NCI-H2029 (cell line): ENCODE measurements at regions not wholly inside any gene's neighbourhood (a gene's known extent, or its start where the extent isn't known, plus 50 kb on each side); places are given as distances from the start of the nearest gene placed in this dataset.

Experiments used
- DNase-seq: peaks from one replicate; lab custom pipeline; 2025; lab: John Stamatoyannopoulos, UW

- DNase-seq: no peak
These were observed 375.3 kb upstream of the DAB2 start for GRCh38 chr5:39800042-39800601.

- DNase-seq: no peak
These were observed 374.5 kb upstream of the DAB2 start for GRCh38 chr5:39799242-39799641.

- DNase-seq: no peak
These were observed 369.9 kb upstream of the DAB2 start for GRCh38 chr5:39794513-39795210.

GRCh38 chr5:39785410-39785809, 360.6 kb upstream of the DAB2 start:
- DNase-seq: no peak

- no peak for DNase-seq
These were observed 359.1 kb upstream of the DAB2 start for GRCh38 chr5:39783756-39784421.

GRCh38 chr5:39780347-39780746, 355.6 kb upstream of the DAB2 start:
- DNase-seq: no peak

GRCh38 chr5:39779831-39780230, 355.1 kb upstream of the DAB2 start:
- no peak for DNase-seq

- no peak for DNase-seq
These were observed 351.1 kb upstream of the DAB2 start for GRCh38 chr5:39775797-39776365.

GRCh38 chr5:39775086-39775796, 350.5 kb upstream of the DAB2 start:
- DNase-seq: no peak

GRCh38 chr5:39774605-39775004, 349.8 kb upstream of the DAB2 start:
- DNase-seq: no peak

- DNase-seq: no peak
These were observed 347.5 kb upstream of the DAB2 start for GRCh38 chr5:39772307-39772706.

GRCh38 chr5:39767916-39768315, 343.1 kb upstream of the DAB2 start:
- DNase-seq: no peak

GRCh38 chr5:39765366-39765765, 340.6 kb upstream of the DAB2 start:
- DNase-seq: no peak

GRCh38 chr5:39762761-39763160, 338.0 kb upstream of the DAB2 start:
- no peak for DNase-seq

GRCh38 chr5:39761199-39761950, 336.6 kb upstream of the DAB2 start:
- DNase-seq: no peak

- no peak for DNase-seq
These were observed 335.8 kb upstream of the DAB2 start for GRCh38 chr5:39760385-39761198.

- no peak for DNase-seq
These were observed 334.9 kb upstream of the DAB2 start for GRCh38 chr5:39759701-39760100.

GRCh38 chr5:39758426-39758825, 333.6 kb upstream of the DAB2 start:
- no peak for DNase-seq

- no peak for DNase-seq
These were observed 332.4 kb upstream of the DAB2 start for GRCh38 chr5:39757131-39757530.

GRCh38 chr5:39755986-39756385, 331.2 kb upstream of the DAB2 start:
- no peak for DNase-seq

- no peak for DNase-seq
These were observed 330.7 kb upstream of the DAB2 start for GRCh38 chr5:39755452-39755851.
